ENCODE measurements at regions not wholly inside any gene's neighbourhood (a gene's known extent, or its start where the extent isn't known, plus 50 kb on each side); places are given as distances from the start of the nearest gene placed in this dataset.

- DNase-seq = no peak
- intact Hi-C loops (cut with DNase I; ENCODE audit: low total_unique reads) = no loop called here
- Histone ChIP-seq H3K9me3 (no peaks in the 10 kb centered on the region), H3K27me3 (replicated peaks in 1 of 7) (no peaks in the 10 kb centered on the region), H3K4me3 (no peak overlapping the region), H3K36me3 (no peaks in the 10 kb centered on the region), H3K27ac (no peak overlapping the region), H3K4me1 (peaks cover 0 to 19% (median 0%) of the 10 kb centered on the region in 6 donors)
- WGBS, 5 donors = 57 to 75% (median 71%) methylated on average over 2 of the region's 2 CpGs
- TF ChIP-seq POLR2A (IDR thresholded peaks at IDR 0.05) (no peak), CTCF (IDR thresholded peaks at IDR 0.05 in 8 of 11, conservative IDR thresholded peaks at IDR 0.05 in 3 of 11) (no peak), POLR2AphosphoS5 (IDR thresholded peaks at IDR 0.05) (no peak)
These were observed 456.0 kb upstream of the MEF2C start for GRCh38 chr5:89338935-89339334.

- Histone ChIP-seq H3K27me3 (replicated peaks in 1 of 7) (no peaks in the 10 kb centered on the region), H3K4me3 (no peak overlapping the region), H3K36me3 (no peaks in the 10 kb centered on the region), H3K4me1 (no peaks in the 10 kb centered on the region), H3K9me3 (no peaks in the 10 kb centered on the region), H3K27ac (no peak overlapping the region)
- no peak for DNase-seq
- intact Hi-C loops (cut with DNase I; ENCODE audit: low total_unique reads) = no loop called here
- TF ChIP-seq POLR2AphosphoS5 (IDR thresholded peaks at IDR 0.05) (no peak), POLR2A (IDR thresholded peaks at IDR 0.05) (no peak), CTCF (IDR thresholded peaks at IDR 0.05 in 8 of 11, conservative IDR thresholded peaks at IDR 0.05 in 3 of 11) (no peak)
- WGBS, 5 donors = 92 to 99% (median 94%) methylated on average over 2 of the region's 2 CpGs
These were observed 453.1 kb upstream of the MEF2C start for GRCh38 chr5:89336111-89336510.

GRCh38 chr5:89330140-89330539 lies 447.2 kb upstream of the MEF2C start:
- TF ChIP-seq POLR2A (IDR thresholded peaks at IDR 0.05) = no peak
- no peak for TF ChIP-seq CTCF (IDR thresholded peaks at IDR 0.05 in 8 of 11, conservative IDR thresholded peaks at IDR 0.05 in 3 of 11)
- no peak for TF ChIP-seq POLR2AphosphoS5 (IDR thresholded peaks at IDR 0.05)
- Histone ChIP-seq H3K27me3 (replicated peaks in 1 of 7) (no peaks in the 10 kb centered on the region), H3K9me3 (no peaks in the 10 kb centered on the region), H3K27ac (no peak overlapping the region), H3K4me1 (peaks cover 0 to under 1% (median 0%) of the 10 kb centered on the region in 6 donors), H3K36me3 (no peaks in the 10 kb centered on the region), H3K4me3 (no peak overlapping the region)
- DNase-seq = no peak
- intact Hi-C loops (cut with DNase I; ENCODE audit: low total_unique reads) = no loop called here

- peaks cover 0 to 14% (median 0%) of the 10 kb centered on the region in 6 donors for H3K4me1 ChIP-seq
- H3K9me3 ChIP-seq = no peaks in the 10 kb centered on the region
- peak overlapping the region in 1 of 8 donors; percentile 12 for H3K27ac ChIP-seq
- intact Hi-C loops (cut with DNase I; ENCODE audit: low total_unique reads) = no loop called here
- WGBS, 5 donors = 60 to 81% (median 65%) methylated on average over 3 of the region's 3 CpGs
- H3K4me3 ChIP-seq = no peak overlapping the region
- no peaks in the 10 kb centered on the region for H3K36me3 ChIP-seq
- H3K27me3 ChIP-seq (replicated peaks in 1 of 7) = no peaks in the 10 kb centered on the region
- TF ChIP-seq POLR2AphosphoS5 (IDR thresholded peaks at IDR 0.05) (no peak), CTCF (IDR thresholded peaks at IDR 0.05 in 8 of 11, conservative IDR thresholded peaks at IDR 0.05 in 3 of 11) (no peak), POLR2A (IDR thresholded peaks at IDR 0.05) (no peak)
- no peak for DNase-seq
These were observed 444.6 kb upstream of the MEF2C start for GRCh38 chr5:89327608-89328007.

Measured in spleen (tissue), 11 donors.